LNCaP clone FGC (cell line): ENCODE measurements at regions not wholly inside any gene's neighbourhood (a gene's known extent, or its start where the extent isn't known, plus 50 kb on each side); places are given as distances from the start of the nearest gene placed in this dataset.
A peak's percentile ranks its signal among the peaks of the same experiment; 100 is the strongest.

ENCODE experiments used
- DNase-seq: peaks from one replicate; pipeline ENCODE4 v3.0.0-alpha.2; 2011; ENCODE audit warnings: low read depth
- H3K4me3 ChIP-seq: 2 replicates; pipeline ENCODE4 v1.5.1; 2011; ENCODE audit warnings: mild to moderate bottlenecking, low read depth, low read length, control low read depth
- TF ChIP-seq, protein P1 (sequence below): IDR thresholded peaks from 2 replicates; pipeline ENCODE4 v1.5.1; 2012; ENCODE audit warnings: mild to moderate bottlenecking; ENCODE audit not compliant: control insufficient read depth, insufficient read depth; ENCODE audit errors: extremely low read depth

DNA sequence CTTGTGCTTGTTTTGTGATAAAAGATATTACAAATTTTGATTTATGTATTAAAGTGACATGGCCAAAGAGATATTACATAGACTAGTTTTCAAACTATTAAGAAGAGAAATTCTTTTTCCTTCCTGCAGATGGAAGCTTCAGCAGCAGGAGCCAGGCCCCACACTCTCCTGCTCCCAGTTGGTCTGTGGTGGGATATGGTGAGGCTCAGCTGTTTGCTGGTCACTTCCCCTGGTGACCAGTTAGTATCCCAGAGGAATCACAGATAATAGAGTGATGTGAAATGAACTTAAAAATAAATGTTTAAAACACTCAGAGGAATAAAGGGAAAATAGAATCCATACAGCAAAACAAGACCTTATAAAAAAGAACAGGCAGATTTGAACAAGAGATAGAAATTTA is 154.7 kb downstream of the KTN1 start:
- DNase-seq: no peak
- TF ChIP-seq, protein P1, sequence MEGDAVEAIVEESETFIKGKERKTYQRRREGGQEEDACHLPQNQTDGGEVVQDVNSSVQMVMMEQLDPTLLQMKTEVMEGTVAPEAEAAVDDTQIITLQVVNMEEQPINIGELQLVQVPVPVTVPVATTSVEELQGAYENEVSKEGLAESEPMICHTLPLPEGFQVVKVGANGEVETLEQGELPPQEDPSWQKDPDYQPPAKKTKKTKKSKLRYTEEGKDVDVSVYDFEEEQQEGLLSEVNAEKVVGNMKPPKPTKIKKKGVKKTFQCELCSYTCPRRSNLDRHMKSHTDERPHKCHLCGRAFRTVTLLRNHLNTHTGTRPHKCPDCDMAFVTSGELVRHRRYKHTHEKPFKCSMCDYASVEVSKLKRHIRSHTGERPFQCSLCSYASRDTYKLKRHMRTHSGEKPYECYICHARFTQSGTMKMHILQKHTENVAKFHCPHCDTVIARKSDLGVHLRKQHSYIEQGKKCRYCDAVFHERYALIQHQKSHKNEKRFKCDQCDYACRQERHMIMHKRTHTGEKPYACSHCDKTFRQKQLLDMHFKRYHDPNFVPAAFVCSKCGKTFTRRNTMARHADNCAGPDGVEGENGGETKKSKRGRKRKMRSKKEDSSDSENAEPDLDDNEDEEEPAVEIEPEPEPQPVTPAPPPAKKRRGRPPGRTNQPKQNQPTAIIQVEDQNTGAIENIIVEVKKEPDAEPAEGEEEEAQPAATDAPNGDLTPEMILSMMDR: no peak
- no peak overlapping the region for H3K4me3 ChIP-seq

GRCh38 chr14:55739967-55740648 is 160.1 kb downstream of the KTN1 start:
- DNase-seq: peak; percentile 91
- no peak overlapping the region for H3K4me3 ChIP-seq
- TF ChIP-seq, protein P1: no peak

- no peak overlapping the region for H3K4me3 ChIP-seq
- no peak for DNase-seq
- TF ChIP-seq, protein P1: no peak
Measured at GRCh38 chr14:55740649-55740989, 160.6 kb downstream of the KTN1 start.

DNA sequence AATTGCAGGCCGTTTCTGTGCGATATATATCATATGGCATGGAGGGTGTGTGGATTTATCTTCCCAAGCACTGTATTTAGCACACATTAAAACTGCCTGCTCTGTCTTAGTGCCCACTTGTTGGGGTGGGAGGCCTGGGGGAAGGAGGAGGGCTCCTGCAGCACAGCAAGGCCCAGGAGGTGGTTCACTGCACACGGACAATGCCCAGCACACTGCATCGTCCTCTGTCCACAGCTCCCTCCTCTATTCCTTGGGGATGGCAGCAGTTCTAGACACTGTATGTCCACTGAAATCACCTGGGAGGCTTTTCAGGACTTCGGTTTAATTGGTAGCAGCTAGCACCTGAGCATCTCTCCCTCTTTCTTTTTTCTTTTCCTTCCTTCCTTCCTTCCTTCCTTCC is 161.2 kb downstream of the KTN1 start:
- DNase-seq: no peak
- TF ChIP-seq, protein P1: no peak

DNA sequence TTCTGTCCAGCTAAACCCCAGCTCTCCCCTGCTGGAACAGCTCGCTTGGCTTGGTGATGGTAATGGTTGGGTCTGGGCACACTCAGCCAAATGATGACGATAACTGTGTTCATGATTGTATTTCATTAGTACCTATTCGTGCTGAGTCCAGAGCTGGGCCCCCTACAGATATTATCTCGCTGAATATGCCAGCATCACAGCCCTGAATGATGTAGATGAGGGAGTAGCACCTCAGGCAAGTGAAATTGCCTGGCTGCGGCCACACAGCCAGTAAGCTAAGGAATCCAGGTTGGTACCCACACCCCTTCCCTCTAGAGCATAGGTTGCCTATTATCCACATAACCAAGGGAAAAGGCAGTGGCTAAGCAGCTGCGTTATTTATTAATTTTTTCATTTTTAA is 163.5 kb downstream of the KTN1 start:
- H3K4me3 ChIP-seq: no peak overlapping the region
- TF ChIP-seq, protein P1: no peak
- no peak for DNase-seq

More for the DNA sequence above, 161.2 kb downstream of the KTN1 start:
- no peak overlapping the region for H3K4me3 ChIP-seq

DNA sequence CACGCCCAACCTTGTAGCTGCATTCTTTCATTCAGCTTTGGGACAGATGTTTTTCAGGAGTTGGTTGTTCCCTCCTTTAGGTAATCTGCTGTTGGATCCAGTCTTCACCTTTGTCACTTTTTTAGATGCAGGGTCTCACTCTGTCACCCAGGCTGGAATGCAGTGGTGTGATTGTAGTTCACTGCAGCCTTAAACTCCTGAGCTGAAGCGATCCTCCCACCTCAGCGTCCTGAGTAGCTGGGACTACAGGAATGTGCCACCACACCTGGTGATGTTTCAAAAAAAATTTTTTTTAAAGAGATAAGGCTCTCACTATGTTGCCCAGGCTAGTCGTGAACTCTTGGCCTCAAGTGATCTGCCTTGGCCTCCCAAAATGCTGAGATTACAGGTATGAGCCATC is 164.3 kb downstream of the KTN1 start:
- TF ChIP-seq, protein P1: no peak
- H3K4me3 ChIP-seq: no peak overlapping the region
- no peak for DNase-seq

GRCh38 chr14:55745906-55746305 is 165.9 kb downstream of the KTN1 start:
- H3K4me3 ChIP-seq: no peak overlapping the region
- DNase-seq: no peak
- TF ChIP-seq, protein P1: no peak
